ENCODE measurements at regions not wholly inside any gene's neighbourhood (a gene's known extent, or its start where the extent isn't known, plus 50 kb on each side); places are given as distances from the start of the nearest gene placed in this dataset.

DNA sequence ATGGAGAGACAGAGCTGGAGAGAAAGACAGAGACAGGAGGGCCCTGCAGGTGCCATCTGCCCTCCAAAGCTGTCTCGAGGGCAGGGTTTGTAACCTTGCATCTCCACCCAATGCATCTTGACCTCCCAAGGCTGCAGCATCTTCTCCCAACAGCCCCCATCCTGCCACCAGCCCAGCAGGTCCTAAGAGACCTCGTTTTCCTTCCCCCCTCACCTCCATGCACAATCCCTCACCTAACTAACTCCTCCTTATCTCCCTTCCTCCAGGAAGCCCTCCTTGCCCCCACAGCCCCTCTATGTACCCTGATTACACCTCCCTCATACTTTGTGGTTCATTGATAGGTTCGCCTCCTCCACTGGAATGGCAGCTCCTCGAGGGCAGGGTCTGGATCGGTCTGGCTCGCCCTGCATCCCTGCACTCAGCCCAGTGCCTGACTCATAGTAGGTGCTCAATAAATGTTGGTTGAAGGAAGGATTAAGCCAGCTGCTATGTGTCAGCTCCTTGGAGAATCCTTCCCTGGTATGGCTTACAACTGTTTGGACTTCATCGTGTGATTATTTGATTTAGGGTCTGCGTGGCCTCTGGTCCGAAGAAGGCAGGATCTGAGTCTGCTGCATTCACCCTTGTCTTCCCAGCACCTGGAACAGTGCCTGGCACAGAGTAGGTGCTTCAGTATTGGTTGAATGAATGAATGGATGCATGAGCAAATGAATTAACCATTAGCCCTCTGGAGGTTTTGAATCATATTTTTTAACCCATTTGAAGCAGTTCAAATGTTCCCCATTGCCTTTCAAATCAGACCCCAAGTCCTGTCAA, 105.6 kb upstream of the PTPN1 start:
- TF ChIP-seq, protein P1, sequence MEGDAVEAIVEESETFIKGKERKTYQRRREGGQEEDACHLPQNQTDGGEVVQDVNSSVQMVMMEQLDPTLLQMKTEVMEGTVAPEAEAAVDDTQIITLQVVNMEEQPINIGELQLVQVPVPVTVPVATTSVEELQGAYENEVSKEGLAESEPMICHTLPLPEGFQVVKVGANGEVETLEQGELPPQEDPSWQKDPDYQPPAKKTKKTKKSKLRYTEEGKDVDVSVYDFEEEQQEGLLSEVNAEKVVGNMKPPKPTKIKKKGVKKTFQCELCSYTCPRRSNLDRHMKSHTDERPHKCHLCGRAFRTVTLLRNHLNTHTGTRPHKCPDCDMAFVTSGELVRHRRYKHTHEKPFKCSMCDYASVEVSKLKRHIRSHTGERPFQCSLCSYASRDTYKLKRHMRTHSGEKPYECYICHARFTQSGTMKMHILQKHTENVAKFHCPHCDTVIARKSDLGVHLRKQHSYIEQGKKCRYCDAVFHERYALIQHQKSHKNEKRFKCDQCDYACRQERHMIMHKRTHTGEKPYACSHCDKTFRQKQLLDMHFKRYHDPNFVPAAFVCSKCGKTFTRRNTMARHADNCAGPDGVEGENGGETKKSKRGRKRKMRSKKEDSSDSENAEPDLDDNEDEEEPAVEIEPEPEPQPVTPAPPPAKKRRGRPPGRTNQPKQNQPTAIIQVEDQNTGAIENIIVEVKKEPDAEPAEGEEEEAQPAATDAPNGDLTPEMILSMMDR (IDR thresholded peaks at IDR 0.05; ENCODE audit: borderline replicate concordance, extremely low read depth, low read length, poor library complexity, severe bottlenecking) = no peak
- no peak for TF ChIP-seq EZH2 (IDR thresholded peaks at IDR 0.05; ENCODE audit: borderline replicate concordance, low read depth, low read length, severe bottlenecking)
- Histone ChIP-seq H3K9me3 (ENCODE audit: insufficient read depth, low read length, severe bottlenecking) (no peaks in the 10 kb centered on the region), H2AFZ (ENCODE audit: low read depth, low read length) (no peak overlapping the region), H3K79me2 (ENCODE audit: insufficient read depth, low read length) (no peaks in the 10 kb centered on the region), H3K4me3 (ENCODE audit: low read depth in 1 of 2, low read length in 2 of 2) (no peak overlapping the region), H4K20me1 (ENCODE audit: insufficient read depth, low read length) (0 out of 2 replicates have a peak, but pooled peaks cover under 1% of the 10 kb centered on the region), H3K27ac (ENCODE audit: low read length) (no peak overlapping the region), H3K4me2 (ENCODE audit: insufficient read depth, low read length) (no peak overlapping the region), H3K27me3 (ENCODE audit: insufficient read depth, low read length, poor library complexity) (peaks cover 10% of the 10 kb centered on the region), H3K9ac (ENCODE audit: low read depth, low read length) (no peak overlapping the region), H3K36me3 (ENCODE audit: insufficient read depth, low read length) (no peaks in the 10 kb centered on the region), H3K4me1 (ENCODE audit: insufficient read depth, low read length) (no peaks in the 10 kb centered on the region)
- ATAC-seq (ENCODE audit: insufficient read depth, low read depth) (no peak), DNase-seq (no peak)

- no peak overlapping the region for H3K4me3 ChIP-seq (ENCODE audit: low read depth in 1 of 2, low read length in 2 of 2)
- no peaks in the 10 kb centered on the region for H3K9me3 ChIP-seq (ENCODE audit: insufficient read depth, low read length, severe bottlenecking)
- H3K4me2 ChIP-seq (ENCODE audit: insufficient read depth, low read length) = no peak overlapping the region
- ATAC-seq (ENCODE audit: insufficient read depth, low read depth) (no peak), DNase-seq (no peak)
- no peak for TF ChIP-seq EZH2 (IDR thresholded peaks at IDR 0.05; ENCODE audit: borderline replicate concordance, low read depth, low read length, severe bottlenecking)
- TF ChIP-seq, protein P1 (IDR thresholded peaks at IDR 0.05; ENCODE audit: borderline replicate concordance, extremely low read depth, low read length, poor library complexity, severe bottlenecking) = no peak
- H3K4me1 ChIP-seq (ENCODE audit: insufficient read depth, low read length) = no peaks in the 10 kb centered on the region
- no peak overlapping the region for H2AFZ ChIP-seq (ENCODE audit: low read depth, low read length)
- H3K27me3 ChIP-seq (ENCODE audit: insufficient read depth, low read length, poor library complexity) = peaks cover 10% of the 10 kb centered on the region
- H3K27ac ChIP-seq (ENCODE audit: low read length) = no peak overlapping the region
- H3K36me3 ChIP-seq (ENCODE audit: insufficient read depth, low read length) = no peaks in the 10 kb centered on the region
- no peaks in the 10 kb centered on the region for H4K20me1 ChIP-seq (ENCODE audit: insufficient read depth, low read length)
- no peaks in the 10 kb centered on the region for H3K79me2 ChIP-seq (ENCODE audit: insufficient read depth, low read length)
- H3K9ac ChIP-seq (ENCODE audit: low read depth, low read length) = no peak overlapping the region
Observed at GRCh38 chr20:50405235-50405914, 104.8 kb upstream of the PTPN1 start.

- no peaks in the 10 kb centered on the region for H4K20me1 ChIP-seq (ENCODE audit: insufficient read depth, low read length)
- no peak overlapping the region for H3K27ac ChIP-seq (ENCODE audit: low read length)
- no peak for ATAC-seq (ENCODE audit: insufficient read depth, low read depth)
- no peak overlapping the region for H3K4me3 ChIP-seq (ENCODE audit: low read depth in 1 of 2, low read length in 2 of 2)
- peaks cover 10% of the 10 kb centered on the region for H3K27me3 ChIP-seq (ENCODE audit: insufficient read depth, low read length, poor library complexity)
- no peak overlapping the region for H2AFZ ChIP-seq (ENCODE audit: low read depth, low read length)
- no peak overlapping the region for H3K9ac ChIP-seq (ENCODE audit: low read depth, low read length)
- no peaks in the 10 kb centered on the region for H3K4me1 ChIP-seq (ENCODE audit: insufficient read depth, low read length)
- H3K79me2 ChIP-seq (ENCODE audit: insufficient read depth, low read length) = no peaks in the 10 kb centered on the region
- TF ChIP-seq, protein P1 (IDR thresholded peaks at IDR 0.05; ENCODE audit: borderline replicate concordance, extremely low read depth, low read length, poor library complexity, severe bottlenecking) = no peak
- TF ChIP-seq EZH2 (IDR thresholded peaks at IDR 0.05; ENCODE audit: borderline replicate concordance, low read depth, low read length, severe bottlenecking) = no peak
- no peaks in the 10 kb centered on the region for H3K36me3 ChIP-seq (ENCODE audit: insufficient read depth, low read length)
- DNase-seq = no peak
- no peaks in the 10 kb centered on the region for H3K9me3 ChIP-seq (ENCODE audit: insufficient read depth, low read length, severe bottlenecking)
- no peak overlapping the region for H3K4me2 ChIP-seq (ENCODE audit: insufficient read depth, low read length)
Observed at GRCh38 chr20:50405915-50406609, 104.1 kb upstream of the PTPN1 start.

Data from DND-41 (cell line).